HG03565 (cell line): ENCODE measurements at regions not wholly inside any gene's neighbourhood (a gene's known extent, or its start where the extent isn't known, plus 50 kb on each side); places are given as distances from the start of the nearest gene placed in this dataset.
"Not testable (repeated sequence)": the region's sequence is repeated elsewhere in the genome, so short reads cannot be mapped to it uniquely, and the experiment has no call there.

Source experiments
- ATAC-seq: cut with Tn5 transposase; IDR thresholded peaks from one replicate; pipeline ENCODE4 v1.9.1; 2021; ENCODE audit warnings: mild to moderate bottlenecking, moderate library complexity; ENCODE audit not compliant: unreplicated experiment

GRCh38 chr14:100416921-100417860 lies 94.1 kb downstream of the SLC25A47 start:
- ATAC-seq: no peak

- no peak for ATAC-seq
Measured at GRCh38 chr14:100419856-100420255, 96.7 kb downstream of the SLC25A47 start.

- no peak for ATAC-seq
Measured at GRCh38 chr14:100421756-100422470, 98.8 kb downstream of the SLC25A47 start.

- no peak for ATAC-seq
Measured at GRCh38 chr14:100422556-100423316, 99.6 kb downstream of the SLC25A47 start.

- no peak for ATAC-seq
Measured at GRCh38 chr14:100423317-100424010, 100.3 kb downstream of the SLC25A47 start.

GRCh38 chr14:100424504-100425428 lies 101.6 kb downstream of the SLC25A47 start:
- no peak for ATAC-seq

GRCh38 chr14:100425429-100425827 lies 102.3 kb downstream of the SLC25A47 start:
- ATAC-seq: no peak

GRCh38 chr14:100426314-100426713 lies 103.2 kb downstream of the SLC25A47 start:
- no peak for ATAC-seq

GRCh38 chr14:100427166-100427565 lies 104.0 kb downstream of the SLC25A47 start:
- no peak for ATAC-seq

- ATAC-seq: no peak
Measured at GRCh38 chr14:100428727-100429126, 105.6 kb downstream of the SLC25A47 start.

- ATAC-seq: no peak
Measured at GRCh38 chr14:100429537-100429936, 106.4 kb downstream of the SLC25A47 start.

GRCh38 chr14:100430571-100430970 lies 107.4 kb downstream of the SLC25A47 start:
- ATAC-seq: no peak

- not testable (repeated sequence) for ATAC-seq
Measured at GRCh38 chr14:100431461-100431860, 108.3 kb downstream of the SLC25A47 start.

- no peak for ATAC-seq
Measured at GRCh38 chr14:100432652-100433427, 109.7 kb downstream of the SLC25A47 start.

- no peak for ATAC-seq
Measured at GRCh38 chr14:100433428-100433814, 110.3 kb downstream of the SLC25A47 start.

- ATAC-seq: no peak
Measured at GRCh38 chr14:100434033-100434601, 111.0 kb downstream of the SLC25A47 start.

- no peak for ATAC-seq
Measured at GRCh38 chr14:100434911-100435438, 111.8 kb downstream of the SLC25A47 start.

- no peak for ATAC-seq
Measured at GRCh38 chr14:100435459-100435858, 112.3 kb downstream of the SLC25A47 start.
